IMR-90 (cell line): ENCODE measurements at regions not wholly inside any gene's neighbourhood (a gene's known extent, or its start where the extent isn't known, plus 50 kb on each side); places are given as distances from the start of the nearest gene placed in this dataset.
A peak's percentile ranks its signal among the peaks of the same experiment; 100 is the strongest.

Experiments
- ATAC-seq: fragments of 200-7000 bp; cut with Tn5 transposase; 2 replicates; pipeline ENCODE4 v1.9.1; 2020; ENCODE audit warnings: low read depth, mild to moderate bottlenecking, moderate library complexity
- BruUV-seq: library from RNA; stranded (reverse); fragments of 400-500 nt; replicated peaks from 2 replicates; lab custom pipeline; 2021; lab: Mats Ljungman, UMichigan
- CTCF ChIA-PET: fragments of 300-600 bp; formaldehyde crosslinking; extraction: SDS; loops from one replicate; lab custom pipeline; 2021; ENCODE audit warnings: antibody characterized with exemption; lab: Yijun Ruan, JAX
- POLR2A ChIA-PET: fragments of 300-600 bp; sonication (Branson Sonifier 250); formaldehyde crosslinking; loops from one replicate; lab custom pipeline; 2022; ENCODE audit warnings: antibody characterized with exemption; ENCODE audit not compliant: unreplicated experiment; lab: Charles Lee
- DNase-seq: peaks from one replicate; pipeline ENCODE4 v3.0.0; 2013
- H2AFZ ChIP-seq: replicated peaks from 2 replicates; pipeline ENCODE3; 2013; ENCODE audit warnings: low read length, mild to moderate bottlenecking; ENCODE audit not compliant: poor library complexity
- H2AK5ac ChIP-seq: 2 replicates; pipeline ENCODE4 v1.6.1; 2013; ENCODE audit warnings: low read depth, low read length, inconsistent platforms
- H2AK9ac ChIP-seq: replicated peaks from 2 replicates; pipeline ENCODE3; 2013; ENCODE audit warnings: mild to moderate bottlenecking, low read depth, low read length, moderate library complexity; ENCODE audit not compliant: poor library complexity
- H2BK120ac ChIP-seq: 2 replicates; pipeline ENCODE4 v1.6.1; 2013; ENCODE audit warnings: low read depth, low read length, inconsistent platforms
- H2BK15ac ChIP-seq: 3 replicates; pipeline ENCODE4 v1.6.1; 2013; ENCODE audit warnings: low read depth, low read length, inconsistent platforms
- H2BK20ac ChIP-seq: 2 replicates; pipeline ENCODE4 v1.6.1; 2013; ENCODE audit warnings: low read depth, mild to moderate bottlenecking, inconsistent platforms, low read length, moderate library complexity
- H2BK5ac ChIP-seq: 2 replicates; pipeline ENCODE4 v1.6.1; 2013; ENCODE audit warnings: mild to moderate bottlenecking, low read depth, low read length, inconsistent platforms; ENCODE audit not compliant: poor library complexity, severe bottlenecking
- H3K14ac ChIP-seq: replicated peaks from 2 replicates; pipeline ENCODE4 v1.6.1; 2013; ENCODE audit warnings: low read depth, low read length, inconsistent platforms
- H3K18ac ChIP-seq: 2 replicates; pipeline ENCODE4 v1.6.1; 2013; ENCODE audit warnings: low read depth, low read length, control low read depth
- H3K23ac ChIP-seq: 2 replicates; pipeline ENCODE4 v1.6.1; 2013; ENCODE audit warnings: low read depth, low read length, inconsistent platforms
- H3K27ac ChIP-seq: 2 replicates; pipeline ENCODE4 v1.5.1; 2013; ENCODE audit warnings: mild to moderate bottlenecking, control low read depth, low read length; ENCODE audit not compliant: insufficient read depth
- H3K27me3 ChIP-seq: 2 replicates; pipeline ENCODE4 v1.6.1; 2013; ENCODE audit warnings: low read length; ENCODE audit not compliant: control insufficient read depth, insufficient read depth
- H3K36me3 ChIP-seq: 2 replicates; pipeline ENCODE4 v1.6.1; 2013; ENCODE audit warnings: low read length, mixed read lengths; ENCODE audit not compliant: control insufficient read depth, insufficient read depth
- H3K4ac ChIP-seq: 2 replicates; pipeline ENCODE4 v1.6.1; 2013; ENCODE audit warnings: low read depth, low read length, inconsistent platforms
- H3K4me1 ChIP-seq: 2 replicates; pipeline ENCODE4 v1.6.1; 2013; ENCODE audit warnings: low read length, mixed read lengths; ENCODE audit not compliant: control insufficient read depth, insufficient read depth
- H3K4me2 ChIP-seq: 2 replicates; pipeline ENCODE4 v1.6.1; 2013; ENCODE audit warnings: low read depth, mild to moderate bottlenecking, control low read depth, low read length, moderate library complexity
- H3K4me3 ChIP-seq: 2 replicates; pipeline ENCODE4 v1.5.1; 2013; ENCODE audit warnings: low read depth, mild to moderate bottlenecking, control low read depth, low read length, moderate library complexity; ENCODE audit not compliant: insufficient read depth
- H3K56ac ChIP-seq: 2 replicates; pipeline ENCODE4 v1.6.1; 2013; ENCODE audit warnings: low read length, inconsistent platforms; ENCODE audit not compliant: insufficient read depth; ENCODE audit errors: extremely low read depth
- H3K79me1 ChIP-seq, 2 experiments: 2 replicates each; pipeline ENCODE4 v1.6.1; 2013; ENCODE audit warnings: low read length in 2 of 2, inconsistent platforms in 1 of 2, low read depth in 1 of 2
- H3K9ac ChIP-seq: 2 replicates; pipeline ENCODE4 v1.6.1; 2013; ENCODE audit warnings: low read depth, low read length, control low read depth
- H3K9me1 ChIP-seq: 2 replicates; pipeline ENCODE4 v1.6.1; 2013; ENCODE audit warnings: low read length, inconsistent platforms; ENCODE audit not compliant: insufficient read depth
- H3K9me3 ChIP-seq: 2 replicates; pipeline ENCODE4 v1.6.1; 2013; ENCODE audit warnings: low read length; ENCODE audit not compliant: control insufficient read depth, insufficient read depth
- H4K20me1 ChIP-seq: 2 replicates; pipeline ENCODE4 v1.6.1; 2013; ENCODE audit warnings: low read length, inconsistent platforms; ENCODE audit not compliant: insufficient read depth
- H4K5ac ChIP-seq: 2 replicates; pipeline ENCODE4 v1.6.1; 2013; ENCODE audit warnings: mild to moderate bottlenecking, low read depth, low read length, control low read depth
- H4K8ac ChIP-seq, 2 experiments: 2 replicates each; pipeline ENCODE4 v1.6.1; 2013; ENCODE audit warnings: low read depth in 2 of 2, low read length in 2 of 2, control low read depth in 1 of 2, inconsistent platforms in 1 of 2
- H4K91ac ChIP-seq: 2 replicates; pipeline ENCODE4 v1.6.1; 2013; ENCODE audit warnings: low read depth, low read length, inconsistent platforms; ENCODE audit not compliant: insufficient read depth
- BHLHE40 ChIP-seq: fragments of 150-350 bp; IDR thresholded peaks from 2 replicates; pipeline ENCODE4 v1.6.1; 2016; ENCODE audit warnings: mild to moderate bottlenecking, low read depth, low read length
- CEBPB ChIP-seq: IDR thresholded peaks from 2 replicates; pipeline ENCODE4 v1.6.1; 2012; ENCODE audit warnings: low read depth, low read length, improper control_type of control experiment
- ELK1 ChIP-seq: fragments of 150-350 bp; IDR thresholded peaks from 2 replicates; pipeline ENCODE4 v1.6.1; 2016; ENCODE audit warnings: low read depth, mild to moderate bottlenecking, low read length, moderate library complexity, borderline replicate concordance
- MAZ ChIP-seq: IDR thresholded peaks from 2 replicates; pipeline ENCODE4 v1.6.1; 2012; ENCODE audit warnings: low read depth, mild to moderate bottlenecking, low read length, improper control_type of control experiment, moderate library complexity, borderline replicate concordance
- NFE2L2 ChIP-seq: fragments of 150-350 bp; IDR thresholded peaks from 2 replicates; pipeline ENCODE4 v1.6.1; 2016; ENCODE audit warnings: low read depth, mild to moderate bottlenecking, low read length
- RFX5 ChIP-seq: IDR thresholded peaks from 2 replicates; pipeline ENCODE4 v1.8.0; 2012; ENCODE audit warnings: low read depth, mild to moderate bottlenecking, low read length, moderate library complexity
- WGBS, 2 experiments: methylation state at CpG; one replicate each; pipeline versions ENCODE4 v1.1.5 to v1.1.7; 2013; ENCODE audit warnings: missing lambda C conversion rate in 2 of 2; ENCODE audit not compliant: insufficient read length in 1 of 2; ENCODE audit errors: extremely low coverage in 2 of 2; 5-methylcytosine and 5-hydroxymethylcytosine counted together
- dilution Hi-C: fragments of 300-500 bp; cut with HindIII; formaldehyde crosslinking; loops from one replicate; pipeline ENCODE4 v1.14.3; 2018; ENCODE audit warnings: low sequenced_read_pairs; ENCODE audit not compliant: unreplicated experiment
- in situ Hi-C: fragments of 300-500 bp; cut with MboI; formaldehyde crosslinking; loops from 3 replicates; pipeline ENCODE4 v1.14.3; 2019; ENCODE audit warnings: low sequenced_read_pairs, inconsistent platforms, mixed read lengths
- intact Hi-C: fragments of 100-400 bp; cut with micrococcal nuclease; formaldehyde crosslinking; loops from 2 replicates; pipeline ENCODE4 v1.10.0; 2022

GRCh38 chr4:78661086-78661690, 109.6 kb downstream of the ANXA3 start:
- H2AFZ ChIP-seq = no peak overlapping the region
- H4K91ac ChIP-seq = no peak overlapping the region
- H3K14ac ChIP-seq = no peak overlapping the region
- no peaks in the 10 kb centered on the region for H3K27me3 ChIP-seq
- no peak overlapping the region for H3K27ac ChIP-seq
- no peak overlapping the region for H2AK9ac ChIP-seq
- peak overlapping the region; percentile 42; the same call in 1 of the 2 replicates for H3K23ac ChIP-seq
- dilution Hi-C loops (no loop called here), in situ Hi-C loops (no loop called here), intact Hi-C loops (no loop called here)
- H2BK120ac ChIP-seq = peak overlapping the region; percentile 58; the same call in 1 of the 2 replicates
- H3K56ac ChIP-seq = no peak overlapping the region
- WGBS, 2 experiments = no CpG with 5 or more reads among the region's 3 CpGs
- no peak overlapping the region for H3K4me2 ChIP-seq
- DNase-seq = no peak
- peak overlapping the region; percentile 72; the same call in 1 of the 2 replicates for H3K18ac ChIP-seq
- H3K4me3 ChIP-seq = no peak overlapping the region
- H2BK5ac ChIP-seq = no peak overlapping the region
- TF ChIP-seq ELK1 = no peak
- TF ChIP-seq NFE2L2 = no peak
- TF ChIP-seq BHLHE40 = no peak
- no peak for TF ChIP-seq CEBPB
- TF ChIP-seq RFX5 = no peak
- TF ChIP-seq MAZ = no peak
- 0 out of 4 replicates have a peak overlapping the region, but pooled peaks of 1 of the 2 experiments have one; percentile 29 for H4K8ac ChIP-seq
- no peak overlapping the region; the same call in 1 of the 2 replicates for H3K4ac ChIP-seq
- no peaks in the 10 kb centered on the region for H3K9me3 ChIP-seq
- CTCF ChIA-PET = interaction anchor here (1.4 to 1.7 kb wide), 2 partner anchors 9 to 14 kb away, joined by 4 to 8 read pairs; no protein-coding TSS in a partner anchor
- POLR2A ChIA-PET = interaction anchor here (0.6 kb wide), 1 partner anchor 157 kb away, joined by 4 read pairs; no protein-coding TSS in a partner anchor
- H3K9ac ChIP-seq = no peak overlapping the region
- 0 out of 2 replicates have a peak overlapping the region, but pooled peaks have one; percentile 61 for H4K5ac ChIP-seq
- H2BK15ac ChIP-seq = peak overlapping the region; percentile 89; the same call in 2 of the 3 replicates
- no TSS peak for BruUV-seq
- 0 out of 2 replicates have a peak, but pooled peaks cover 3% of the 10 kb centered on the region for H3K9me1 ChIP-seq
- H2AK5ac ChIP-seq = 0 out of 2 replicates have a peak overlapping the region, but pooled peaks have one; percentile 13
- H3K79me1 ChIP-seq = no peaks in the 10 kb centered on the region
- no peaks in the 10 kb centered on the region for H4K20me1 ChIP-seq
- ATAC-seq = no peak
- no peaks in the 10 kb centered on the region for H3K36me3 ChIP-seq
- no peak overlapping the region for H2BK20ac ChIP-seq
- H3K4me1 ChIP-seq = peaks cover 5% of the 10 kb centered on the region; the same call in 1 of the 2 replicates
